H1 (cell line): ENCODE measurements at regions not wholly inside any gene's neighbourhood (a gene's known extent, or its start where the extent isn't known, plus 50 kb on each side); places are given as distances from the start of the nearest gene placed in this dataset.

Experiments used
- BACH1 ChIP-seq: IDR thresholded peaks from 2 replicates; pipeline ENCODE4 v1.6.1; 2012; ENCODE audit warnings: low read length, improper control_type of control experiment
- FOSL1 ChIP-seq: IDR thresholded peaks from 2 replicates; pipeline ENCODE4 v1.6.1; 2011; ENCODE audit warnings: mild to moderate bottlenecking, low read depth, low read length, moderate library complexity; ENCODE audit not compliant: insufficient read depth
- GTF2F1 ChIP-seq: IDR thresholded peaks from 2 replicates; pipeline ENCODE4 v1.6.1; 2012; ENCODE audit warnings: low read depth, low read length, improper control_type of control experiment, borderline replicate concordance
- POU5F1 ChIP-seq: IDR thresholded peaks from 2 replicates; pipeline ENCODE4 v1.6.1; 2011; ENCODE audit warnings: low read depth, mild to moderate bottlenecking, low read length, moderate library complexity
- RBBP5 ChIP-seq: IDR thresholded peaks from 2 replicates; pipeline ENCODE4 v1.7.1; 2012; ENCODE audit warnings: low read depth, mild to moderate bottlenecking, inconsistent platforms, low read length, moderate library complexity, borderline replicate concordance
- SRF ChIP-seq: IDR thresholded peaks from 2 replicates; pipeline ENCODE4 v1.6.1; 2011; ENCODE audit warnings: mild to moderate bottlenecking, low read depth, low read length, moderate library complexity
- TF ChIP-seq, protein P1 (sequence below): fragments of 300-600 bp; sonication (generic); IDR thresholded peaks from 2 replicates; pipeline ENCODE4 v1.7.1; 2012; ENCODE audit warnings: low read length, moderate library complexity, mild to moderate bottlenecking, inconsistent platforms; ENCODE audit not compliant: insufficient replicate concordance

- TF ChIP-seq, protein P1, sequence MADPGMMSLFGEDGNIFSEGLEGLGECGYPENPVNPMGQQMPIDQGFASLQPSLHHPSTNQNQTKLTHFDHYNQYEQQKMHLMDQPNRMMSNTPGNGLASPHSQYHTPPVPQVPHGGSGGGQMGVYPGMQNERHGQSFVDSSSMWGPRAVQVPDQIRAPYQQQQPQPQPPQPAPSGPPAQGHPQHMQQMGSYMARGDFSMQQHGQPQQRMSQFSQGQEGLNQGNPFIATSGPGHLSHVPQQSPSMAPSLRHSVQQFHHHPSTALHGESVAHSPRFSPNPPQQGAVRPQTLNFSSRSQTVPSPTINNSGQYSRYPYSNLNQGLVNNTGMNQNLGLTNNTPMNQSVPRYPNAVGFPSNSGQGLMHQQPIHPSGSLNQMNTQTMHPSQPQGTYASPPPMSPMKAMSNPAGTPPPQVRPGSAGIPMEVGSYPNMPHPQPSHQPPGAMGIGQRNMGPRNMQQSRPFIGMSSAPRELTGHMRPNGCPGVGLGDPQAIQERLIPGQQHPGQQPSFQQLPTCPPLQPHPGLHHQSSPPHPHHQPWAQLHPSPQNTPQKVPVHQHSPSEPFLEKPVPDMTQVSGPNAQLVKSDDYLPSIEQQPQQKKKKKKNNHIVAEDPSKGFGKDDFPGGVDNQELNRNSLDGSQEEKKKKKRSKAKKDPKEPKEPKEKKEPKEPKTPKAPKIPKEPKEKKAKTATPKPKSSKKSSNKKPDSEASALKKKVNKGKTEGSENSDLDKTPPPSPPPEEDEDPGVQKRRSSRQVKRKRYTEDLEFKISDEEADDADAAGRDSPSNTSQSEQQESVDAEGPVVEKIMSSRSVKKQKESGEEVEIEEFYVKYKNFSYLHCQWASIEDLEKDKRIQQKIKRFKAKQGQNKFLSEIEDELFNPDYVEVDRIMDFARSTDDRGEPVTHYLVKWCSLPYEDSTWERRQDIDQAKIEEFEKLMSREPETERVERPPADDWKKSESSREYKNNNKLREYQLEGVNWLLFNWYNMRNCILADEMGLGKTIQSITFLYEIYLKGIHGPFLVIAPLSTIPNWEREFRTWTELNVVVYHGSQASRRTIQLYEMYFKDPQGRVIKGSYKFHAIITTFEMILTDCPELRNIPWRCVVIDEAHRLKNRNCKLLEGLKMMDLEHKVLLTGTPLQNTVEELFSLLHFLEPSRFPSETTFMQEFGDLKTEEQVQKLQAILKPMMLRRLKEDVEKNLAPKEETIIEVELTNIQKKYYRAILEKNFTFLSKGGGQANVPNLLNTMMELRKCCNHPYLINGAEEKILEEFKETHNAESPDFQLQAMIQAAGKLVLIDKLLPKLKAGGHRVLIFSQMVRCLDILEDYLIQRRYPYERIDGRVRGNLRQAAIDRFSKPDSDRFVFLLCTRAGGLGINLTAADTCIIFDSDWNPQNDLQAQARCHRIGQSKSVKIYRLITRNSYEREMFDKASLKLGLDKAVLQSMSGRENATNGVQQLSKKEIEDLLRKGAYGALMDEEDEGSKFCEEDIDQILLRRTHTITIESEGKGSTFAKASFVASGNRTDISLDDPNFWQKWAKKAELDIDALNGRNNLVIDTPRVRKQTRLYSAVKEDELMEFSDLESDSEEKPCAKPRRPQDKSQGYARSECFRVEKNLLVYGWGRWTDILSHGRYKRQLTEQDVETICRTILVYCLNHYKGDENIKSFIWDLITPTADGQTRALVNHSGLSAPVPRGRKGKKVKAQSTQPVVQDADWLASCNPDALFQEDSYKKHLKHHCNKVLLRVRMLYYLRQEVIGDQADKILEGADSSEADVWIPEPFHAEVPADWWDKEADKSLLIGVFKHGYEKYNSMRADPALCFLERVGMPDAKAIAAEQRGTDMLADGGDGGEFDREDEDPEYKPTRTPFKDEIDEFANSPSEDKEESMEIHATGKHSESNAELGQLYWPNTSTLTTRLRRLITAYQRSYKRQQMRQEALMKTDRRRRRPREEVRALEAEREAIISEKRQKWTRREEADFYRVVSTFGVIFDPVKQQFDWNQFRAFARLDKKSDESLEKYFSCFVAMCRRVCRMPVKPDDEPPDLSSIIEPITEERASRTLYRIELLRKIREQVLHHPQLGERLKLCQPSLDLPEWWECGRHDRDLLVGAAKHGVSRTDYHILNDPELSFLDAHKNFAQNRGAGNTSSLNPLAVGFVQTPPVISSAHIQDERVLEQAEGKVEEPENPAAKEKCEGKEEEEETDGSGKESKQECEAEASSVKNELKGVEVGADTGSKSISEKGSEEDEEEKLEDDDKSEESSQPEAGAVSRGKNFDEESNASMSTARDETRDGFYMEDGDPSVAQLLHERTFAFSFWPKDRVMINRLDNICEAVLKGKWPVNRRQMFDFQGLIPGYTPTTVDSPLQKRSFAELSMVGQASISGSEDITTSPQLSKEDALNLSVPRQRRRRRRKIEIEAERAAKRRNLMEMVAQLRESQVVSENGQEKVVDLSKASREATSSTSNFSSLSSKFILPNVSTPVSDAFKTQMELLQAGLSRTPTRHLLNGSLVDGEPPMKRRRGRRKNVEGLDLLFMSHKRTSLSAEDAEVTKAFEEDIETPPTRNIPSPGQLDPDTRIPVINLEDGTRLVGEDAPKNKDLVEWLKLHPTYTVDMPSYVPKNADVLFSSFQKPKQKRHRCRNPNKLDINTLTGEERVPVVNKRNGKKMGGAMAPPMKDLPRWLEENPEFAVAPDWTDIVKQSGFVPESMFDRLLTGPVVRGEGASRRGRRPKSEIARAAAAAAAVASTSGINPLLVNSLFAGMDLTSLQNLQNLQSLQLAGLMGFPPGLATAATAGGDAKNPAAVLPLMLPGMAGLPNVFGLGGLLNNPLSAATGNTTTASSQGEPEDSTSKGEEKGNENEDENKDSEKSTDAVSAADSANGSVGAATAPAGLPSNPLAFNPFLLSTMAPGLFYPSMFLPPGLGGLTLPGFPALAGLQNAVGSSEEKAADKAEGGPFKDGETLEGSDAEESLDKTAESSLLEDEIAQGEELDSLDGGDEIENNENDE: no peak
- no peak for TF ChIP-seq RBBP5
- TF ChIP-seq SRF: no peak
- no peak for TF ChIP-seq GTF2F1
- no peak for TF ChIP-seq BACH1
- no peak for TF ChIP-seq FOSL1
- no peak for TF ChIP-seq POU5F1
These were observed 334.4 kb upstream of the DLGAP1 start (continued) for GRCh38 chr18:4789506-4789905.
